ENCODE measurements at regions not wholly inside any gene's neighbourhood (a gene's known extent, or its start where the extent isn't known, plus 50 kb on each side); places are given as distances from the start of the nearest gene placed in this dataset.

GRCh38 chr6:100166956-100167355, 172.9 kb upstream of the MCHR2 start:
- TF ChIP-seq, protein P1, sequence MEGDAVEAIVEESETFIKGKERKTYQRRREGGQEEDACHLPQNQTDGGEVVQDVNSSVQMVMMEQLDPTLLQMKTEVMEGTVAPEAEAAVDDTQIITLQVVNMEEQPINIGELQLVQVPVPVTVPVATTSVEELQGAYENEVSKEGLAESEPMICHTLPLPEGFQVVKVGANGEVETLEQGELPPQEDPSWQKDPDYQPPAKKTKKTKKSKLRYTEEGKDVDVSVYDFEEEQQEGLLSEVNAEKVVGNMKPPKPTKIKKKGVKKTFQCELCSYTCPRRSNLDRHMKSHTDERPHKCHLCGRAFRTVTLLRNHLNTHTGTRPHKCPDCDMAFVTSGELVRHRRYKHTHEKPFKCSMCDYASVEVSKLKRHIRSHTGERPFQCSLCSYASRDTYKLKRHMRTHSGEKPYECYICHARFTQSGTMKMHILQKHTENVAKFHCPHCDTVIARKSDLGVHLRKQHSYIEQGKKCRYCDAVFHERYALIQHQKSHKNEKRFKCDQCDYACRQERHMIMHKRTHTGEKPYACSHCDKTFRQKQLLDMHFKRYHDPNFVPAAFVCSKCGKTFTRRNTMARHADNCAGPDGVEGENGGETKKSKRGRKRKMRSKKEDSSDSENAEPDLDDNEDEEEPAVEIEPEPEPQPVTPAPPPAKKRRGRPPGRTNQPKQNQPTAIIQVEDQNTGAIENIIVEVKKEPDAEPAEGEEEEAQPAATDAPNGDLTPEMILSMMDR (conservative IDR thresholded peaks at IDR 0.05): no peak
- TF ChIP-seq EZH2 (IDR thresholded peaks at IDR 0.05; ENCODE audit: low read depth): no peak
